ENCODE measurements at regions not wholly inside any gene's neighbourhood (a gene's known extent, or its start where the extent isn't known, plus 50 kb on each side); places are given as distances from the start of the nearest gene placed in this dataset.

DNA sequence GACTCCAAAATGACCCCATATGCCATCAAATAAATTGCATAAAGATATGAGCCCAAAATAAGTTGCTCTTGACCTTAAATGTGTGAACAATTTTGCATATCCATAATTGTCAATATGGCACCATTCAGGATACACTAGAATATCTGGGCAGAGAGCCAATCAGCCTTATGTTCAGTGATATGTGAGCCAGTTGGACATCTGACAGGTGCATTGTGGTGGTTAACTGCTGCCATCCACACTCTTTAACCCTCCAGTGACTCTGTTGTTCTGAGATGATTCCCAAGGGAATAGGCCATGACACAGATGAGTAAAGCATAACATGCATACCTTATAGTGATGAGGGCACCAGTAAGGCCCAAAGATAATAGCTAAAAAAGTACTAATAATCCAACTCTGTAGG lies 500.1 kb downstream of the PCDH18 start:
- TF ChIP-seq TCF7L2 (IDR thresholded peaks at IDR 0.05; ENCODE audit: borderline replicate concordance, extremely low read depth, insufficient read depth, insufficient read length) (no peak), SIN3A (IDR thresholded peaks at IDR 0.05; ENCODE audit: low read depth) (no peak), CBX3 (IDR thresholded peaks at IDR 0.05; ENCODE audit: low read depth) (no peak), SRF (IDR thresholded peaks at IDR 0.05; ENCODE audit: low read depth) (no peak), SP1 (IDR thresholded peaks at IDR 0.05; ENCODE audit: low read depth) (no peak), POLR2A (IDR thresholded peaks at IDR 0.05; ENCODE audit: borderline replicate concordance, extremely low read depth, insufficient read depth, insufficient read length) (no peak), ZFX (IDR thresholded peaks at IDR 0.05) (no peak), ELF1 (IDR thresholded peaks at IDR 0.05; ENCODE audit: borderline replicate concordance, low read depth) (no peak), JUND (IDR thresholded peaks at IDR 0.05) (no peak), EGR1 (IDR thresholded peaks at IDR 0.05; ENCODE audit: low read depth) (no peak), ZNF274 (IDR thresholded peaks at IDR 0.05; ENCODE audit: low read depth, low read length) (no peak), YY1 (IDR thresholded peaks at IDR 0.05; ENCODE audit: extremely low read depth, insufficient replicate concordance, low read depth, low read length) (no peak)
- TF ChIP-seq, protein P1, sequence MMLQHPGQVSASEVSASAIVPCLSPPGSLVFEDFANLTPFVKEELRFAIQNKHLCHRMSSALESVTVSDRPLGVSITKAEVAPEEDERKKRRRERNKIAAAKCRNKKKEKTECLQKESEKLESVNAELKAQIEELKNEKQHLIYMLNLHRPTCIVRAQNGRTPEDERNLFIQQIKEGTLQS (IDR thresholded peaks at IDR 0.05): no peak
- TF ChIP-seq, protein P2, sequence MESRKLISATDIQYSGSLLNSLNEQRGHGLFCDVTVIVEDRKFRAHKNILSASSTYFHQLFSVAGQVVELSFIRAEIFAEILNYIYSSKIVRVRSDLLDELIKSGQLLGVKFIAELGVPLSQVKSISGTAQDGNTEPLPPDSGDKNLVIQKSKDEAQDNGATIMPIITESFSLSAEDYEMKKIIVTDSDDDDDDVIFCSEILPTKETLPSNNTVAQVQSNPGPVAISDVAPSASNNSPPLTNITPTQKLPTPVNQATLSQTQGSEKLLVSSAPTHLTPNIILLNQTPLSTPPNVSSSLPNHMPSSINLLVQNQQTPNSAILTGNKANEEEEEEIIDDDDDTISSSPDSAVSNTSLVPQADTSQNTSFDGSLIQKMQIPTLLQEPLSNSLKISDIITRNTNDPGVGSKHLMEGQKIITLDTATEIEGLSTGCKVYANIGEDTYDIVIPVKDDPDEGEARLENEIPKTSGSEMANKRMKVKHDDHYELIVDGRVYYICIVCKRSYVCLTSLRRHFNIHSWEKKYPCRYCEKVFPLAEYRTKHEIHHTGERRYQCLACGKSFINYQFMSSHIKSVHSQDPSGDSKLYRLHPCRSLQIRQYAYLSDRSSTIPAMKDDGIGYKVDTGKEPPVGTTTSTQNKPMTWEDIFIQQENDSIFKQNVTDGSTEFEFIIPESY (IDR thresholded peaks at IDR 0.05; ENCODE audit: extremely low read depth, insufficient replicate concordance, low read length): no peak
- TF ChIP-seq, protein P3, sequence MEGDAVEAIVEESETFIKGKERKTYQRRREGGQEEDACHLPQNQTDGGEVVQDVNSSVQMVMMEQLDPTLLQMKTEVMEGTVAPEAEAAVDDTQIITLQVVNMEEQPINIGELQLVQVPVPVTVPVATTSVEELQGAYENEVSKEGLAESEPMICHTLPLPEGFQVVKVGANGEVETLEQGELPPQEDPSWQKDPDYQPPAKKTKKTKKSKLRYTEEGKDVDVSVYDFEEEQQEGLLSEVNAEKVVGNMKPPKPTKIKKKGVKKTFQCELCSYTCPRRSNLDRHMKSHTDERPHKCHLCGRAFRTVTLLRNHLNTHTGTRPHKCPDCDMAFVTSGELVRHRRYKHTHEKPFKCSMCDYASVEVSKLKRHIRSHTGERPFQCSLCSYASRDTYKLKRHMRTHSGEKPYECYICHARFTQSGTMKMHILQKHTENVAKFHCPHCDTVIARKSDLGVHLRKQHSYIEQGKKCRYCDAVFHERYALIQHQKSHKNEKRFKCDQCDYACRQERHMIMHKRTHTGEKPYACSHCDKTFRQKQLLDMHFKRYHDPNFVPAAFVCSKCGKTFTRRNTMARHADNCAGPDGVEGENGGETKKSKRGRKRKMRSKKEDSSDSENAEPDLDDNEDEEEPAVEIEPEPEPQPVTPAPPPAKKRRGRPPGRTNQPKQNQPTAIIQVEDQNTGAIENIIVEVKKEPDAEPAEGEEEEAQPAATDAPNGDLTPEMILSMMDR (IDR thresholded peaks at IDR 0.05 in 2 of 3, conservative IDR thresholded peaks at IDR 0.05 in 1 of 3; ENCODE audit: borderline replicate concordance in 1 of 3, insufficient read depth in 1 of 3, low read depth in 2 of 3, low read length in 2 of 3): no peak
- DNase-seq (ENCODE audit: low read depth, low spot score) (no peak), ATAC-seq (no peak)
- Histone ChIP-seq H3K4me2 (ENCODE audit: low read length) (no peak overlapping the region), H3K9ac (ENCODE audit: low read length) (no peak overlapping the region), H3K9me3 (ENCODE audit: control insufficient read depth in 1 of 2, insufficient read depth in 1 of 2, low read depth in 1 of 2, low read length in 2 of 2) (no peaks in the 10 kb centered on the region), H3K27me3 (ENCODE audit: insufficient read depth, low read length) (no peaks in the 10 kb centered on the region), H3K4me1 (ENCODE audit: control insufficient read depth in 1 of 2, insufficient read depth in 2 of 2, low read length in 2 of 2) (no peaks in the 10 kb centered on the region), H3K27ac (ENCODE audit: low read depth, low read length) (no peak overlapping the region), H3K36me3 (ENCODE audit: control insufficient read depth in 1 of 2, insufficient read depth in 2 of 2, low read length in 2 of 2) (no peaks in the 10 kb centered on the region), H3K9me2 (ENCODE audit: insufficient read depth) (no peaks in the 10 kb centered on the region), H3K4me3 (replicated peaks in 1 of 2; ENCODE audit: low read depth in 1 of 2, low read length in 2 of 2) (no peak overlapping the region), H2AFZ (ENCODE audit: low read depth, low read length, poor library complexity, severe bottlenecking) (no peak overlapping the region), H3K79me2 (ENCODE audit: insufficient read depth, low read length) (no peaks in the 10 kb centered on the region), H4K20me1 (ENCODE audit: insufficient read depth) (no peaks in the 10 kb centered on the region)
- BruUV-seq (replicated peaks): no TSS peak
- intact Hi-C loops (cut with micrococcal nuclease): no loop called here
- ChIA-PET POLR2A (no interaction called here), RAD21 (ENCODE audit: low non-redundant PET in 1 of 2, low total read pairs in 2 of 2, uncharacterized antibody in 2 of 2, unreplicated experiment in 2 of 2) (no interaction called here), CTCF (no interaction called here)

Data from HCT116 (cell line).